ENCODE measurements at regions not wholly inside any gene's neighbourhood (a gene's known extent, or its start where the extent isn't known, plus 50 kb on each side); places are given as distances from the start of the nearest gene placed in this dataset.
"Not testable (repeated sequence)": the region's sequence is repeated elsewhere in the genome, so short reads cannot be mapped to it uniquely, and the experiment has no call there.

- no peaks in the 10 kb centered on the region for H3K36me3 ChIP-seq (ENCODE audit: control insufficient read depth, insufficient read depth, low read length)
- 92 to 100% methylated on average over 2 of the region's 2 CpGs for WGBS, 2 experiments
- no peaks in the 10 kb centered on the region for H3K9me3 ChIP-seq (ENCODE audit: control insufficient read depth, low read length)
- H3K27ac ChIP-seq (ENCODE audit: insufficient read depth, low read depth, low read length, poor library complexity, severe bottlenecking) = no peak overlapping the region
- no peak overlapping the region for H3K4me3 ChIP-seq (ENCODE audit: insufficient read depth, low read depth, low read length)
- H3K27me3 ChIP-seq (ENCODE audit: control insufficient read depth, insufficient read depth, low read length, poor library complexity, severe bottlenecking) = no peaks in the 10 kb centered on the region
- no peaks in the 10 kb centered on the region for H3K4me1 ChIP-seq (ENCODE audit: control insufficient read depth, insufficient read depth, low read length)
These were observed 199.4 kb upstream of the PTGFR start for GRCh38 chr1:78291418-78291817.

DNA sequence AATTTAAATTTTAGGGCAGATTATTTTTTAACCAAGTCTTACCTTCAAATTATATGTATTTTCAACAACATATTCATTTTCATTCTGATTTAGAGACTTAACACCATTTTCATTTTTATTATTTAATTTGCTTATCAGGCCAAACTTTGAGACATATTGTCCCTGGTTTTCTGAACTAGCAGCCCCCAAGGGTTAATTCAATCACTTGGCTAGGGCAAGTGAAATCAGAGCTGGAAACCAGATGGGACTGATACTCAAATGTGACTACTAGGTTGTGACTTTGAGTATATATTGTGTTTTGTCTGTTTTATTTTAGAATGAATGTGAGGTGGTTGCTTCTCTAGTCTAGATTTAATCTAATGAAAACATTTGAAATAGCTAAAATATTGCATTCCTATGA, 198.9 kb upstream of the PTGFR start:
- Histone ChIP-seq H3K27ac (ENCODE audit: insufficient read depth, low read depth, low read length, poor library complexity, severe bottlenecking) (no peak overlapping the region), H3K36me3 (ENCODE audit: control insufficient read depth, insufficient read depth, low read length) (no peaks in the 10 kb centered on the region), H3K4me3 (ENCODE audit: insufficient read depth, low read depth, low read length) (no peak overlapping the region), H3K4me1 (ENCODE audit: control insufficient read depth, insufficient read depth, low read length) (no peaks in the 10 kb centered on the region), H3K27me3 (ENCODE audit: control insufficient read depth, insufficient read depth, low read length, poor library complexity, severe bottlenecking) (no peaks in the 10 kb centered on the region), H3K9me3 (ENCODE audit: control insufficient read depth, low read length) (no peaks in the 10 kb centered on the region)

DNA sequence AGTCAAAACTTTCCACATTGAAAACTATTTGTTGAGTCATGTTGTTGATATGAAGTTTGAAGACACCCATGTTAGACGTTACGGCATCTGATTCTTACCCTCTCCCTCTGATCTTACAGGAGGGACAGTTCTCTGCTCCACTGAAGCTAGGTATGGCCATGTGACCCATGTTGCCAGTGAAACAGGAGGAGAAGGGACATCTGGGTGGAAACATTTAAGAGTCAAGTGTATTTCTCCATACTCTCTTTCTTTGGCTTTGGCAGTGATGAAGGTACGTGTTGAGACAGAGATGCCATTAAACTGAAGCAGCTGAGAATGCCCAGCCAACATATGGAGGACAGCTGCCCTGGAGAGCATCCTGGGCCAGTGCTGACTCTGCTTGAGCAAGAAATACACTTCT, 198.4 kb upstream of the PTGFR start:
- Histone ChIP-seq H3K27ac (ENCODE audit: insufficient read depth, low read depth, low read length, poor library complexity, severe bottlenecking) (no peak overlapping the region), H3K4me1 (ENCODE audit: control insufficient read depth, insufficient read depth, low read length) (no peaks in the 10 kb centered on the region), H3K4me3 (ENCODE audit: insufficient read depth, low read depth, low read length) (no peak overlapping the region), H3K36me3 (ENCODE audit: control insufficient read depth, insufficient read depth, low read length) (no peaks in the 10 kb centered on the region), H3K9me3 (ENCODE audit: control insufficient read depth, low read length) (no peaks in the 10 kb centered on the region), H3K27me3 (ENCODE audit: control insufficient read depth, insufficient read depth, low read length, poor library complexity, severe bottlenecking) (no peaks in the 10 kb centered on the region)
- WGBS, 2 experiments = 98% methylated on average over 3 of the region's 3 CpGs

- H3K4me1 ChIP-seq (ENCODE audit: control insufficient read depth, insufficient read depth, low read length) = no peaks in the 10 kb centered on the region
- no peak overlapping the region for H3K4me3 ChIP-seq (ENCODE audit: insufficient read depth, low read depth, low read length)
- WGBS, 2 experiments = 94 to 97% methylated on average over 4 of the region's 4 CpGs
- no peaks in the 10 kb centered on the region for H3K9me3 ChIP-seq (ENCODE audit: control insufficient read depth, low read length)
- no peak overlapping the region for H3K27ac ChIP-seq (ENCODE audit: insufficient read depth, low read depth, low read length, poor library complexity, severe bottlenecking)
- H3K27me3 ChIP-seq (ENCODE audit: control insufficient read depth, insufficient read depth, low read length, poor library complexity, severe bottlenecking) = no peaks in the 10 kb centered on the region
- H3K36me3 ChIP-seq (ENCODE audit: control insufficient read depth, insufficient read depth, low read length) = no peaks in the 10 kb centered on the region
These were observed 192.9 kb upstream of the PTGFR start for GRCh38 chr1:78297836-78298235.

DNA sequence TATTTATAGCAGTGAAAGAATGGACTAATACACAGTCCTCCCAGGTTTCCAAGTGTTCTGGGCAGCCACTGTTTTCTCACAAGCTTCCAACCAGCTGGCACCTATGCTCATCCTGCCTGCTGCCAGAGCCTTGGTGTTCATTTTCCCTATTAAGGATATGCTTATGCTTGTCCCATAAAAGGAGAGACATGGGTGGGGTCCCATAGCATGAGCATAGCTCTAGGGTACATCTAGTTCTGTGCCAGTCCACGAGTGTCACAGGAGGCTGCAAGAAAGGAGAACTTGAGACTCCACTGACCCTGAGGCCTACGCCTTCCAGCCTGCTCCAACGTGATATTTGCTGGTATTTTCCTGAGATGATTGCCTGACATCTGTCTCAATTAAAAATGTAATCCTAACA, 192.4 kb upstream of the PTGFR start:
- no peaks in the 10 kb centered on the region for H3K36me3 ChIP-seq (ENCODE audit: control insufficient read depth, insufficient read depth, low read length)
- no peaks in the 10 kb centered on the region for H3K9me3 ChIP-seq (ENCODE audit: control insufficient read depth, low read length)
- no peaks in the 10 kb centered on the region for H3K4me1 ChIP-seq (ENCODE audit: control insufficient read depth, insufficient read depth, low read length)
- H3K4me3 ChIP-seq (ENCODE audit: insufficient read depth, low read depth, low read length) = no peak overlapping the region
- no peak overlapping the region for H3K27ac ChIP-seq (ENCODE audit: insufficient read depth, low read depth, low read length, poor library complexity, severe bottlenecking)
- no peaks in the 10 kb centered on the region for H3K27me3 ChIP-seq (ENCODE audit: control insufficient read depth, insufficient read depth, low read length, poor library complexity, severe bottlenecking)
- WGBS, 2 experiments = 76 to 82% methylated on average over 3 of the region's 3 CpGs

- Histone ChIP-seq H3K27ac (ENCODE audit: insufficient read depth, low read depth, low read length, poor library complexity, severe bottlenecking) (no peak overlapping the region), H3K4me1 (ENCODE audit: control insufficient read depth, insufficient read depth, low read length) (no peaks in the 10 kb centered on the region), H3K36me3 (ENCODE audit: control insufficient read depth, insufficient read depth, low read length) (no peaks in the 10 kb centered on the region), H3K27me3 (ENCODE audit: control insufficient read depth, insufficient read depth, low read length, poor library complexity, severe bottlenecking) (no peaks in the 10 kb centered on the region), H3K4me3 (ENCODE audit: insufficient read depth, low read depth, low read length) (no peak overlapping the region), H3K9me3 (ENCODE audit: control insufficient read depth, low read length) (no peaks in the 10 kb centered on the region)
- WGBS, 2 experiments = 92 to 96% methylated on average over 5 of the region's 5 CpGs
These were observed 189.6 kb upstream of the PTGFR start for GRCh38 chr1:78301141-78301540.

- Histone ChIP-seq H3K36me3 (ENCODE audit: control insufficient read depth, insufficient read depth, low read length) (no peaks in the 10 kb centered on the region), H3K4me3 (ENCODE audit: insufficient read depth, low read depth, low read length) (no peak overlapping the region), H3K27me3 (ENCODE audit: control insufficient read depth, insufficient read depth, low read length, poor library complexity, severe bottlenecking) (no peaks in the 10 kb centered on the region), H3K4me1 (ENCODE audit: control insufficient read depth, insufficient read depth, low read length) (no peaks in the 10 kb centered on the region), H3K9me3 (ENCODE audit: control insufficient read depth, low read length) (no peaks in the 10 kb centered on the region), H3K27ac (ENCODE audit: insufficient read depth, low read depth, low read length, poor library complexity, severe bottlenecking) (no peak overlapping the region)
- WGBS, 2 experiments = 72 to 74% methylated on average over 2 of the region's 2 CpGs
These were observed 187.2 kb upstream of the PTGFR start for GRCh38 chr1:78303620-78304019.

DNA sequence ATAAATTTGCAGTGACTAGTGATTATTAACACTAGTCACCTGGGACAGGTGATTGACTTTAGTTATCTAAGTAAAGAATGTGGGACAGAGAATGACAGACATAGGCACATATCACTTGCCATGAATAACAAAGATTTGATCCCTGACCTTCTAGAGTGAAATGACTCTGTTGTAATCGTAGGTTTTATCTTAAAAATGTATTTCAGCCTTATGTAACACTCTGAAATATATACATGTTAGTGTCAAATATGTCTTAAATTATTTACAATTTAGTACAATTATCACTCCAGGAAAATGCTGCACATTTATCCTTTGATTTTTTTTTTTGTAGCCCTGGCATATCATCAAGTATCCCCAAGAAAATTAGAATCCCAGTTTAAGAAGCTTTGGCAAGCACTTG, 186.4 kb upstream of the PTGFR start:
- Histone ChIP-seq H3K27ac (ENCODE audit: insufficient read depth, low read depth, low read length, poor library complexity, severe bottlenecking) (no peak overlapping the region), H3K36me3 (ENCODE audit: control insufficient read depth, insufficient read depth, low read length) (no peaks in the 10 kb centered on the region), H3K27me3 (ENCODE audit: control insufficient read depth, insufficient read depth, low read length, poor library complexity, severe bottlenecking) (no peaks in the 10 kb centered on the region), H3K4me1 (ENCODE audit: control insufficient read depth, insufficient read depth, low read length) (no peaks in the 10 kb centered on the region), H3K9me3 (ENCODE audit: control insufficient read depth, low read length) (no peaks in the 10 kb centered on the region), H3K4me3 (ENCODE audit: insufficient read depth, low read depth, low read length) (no peak overlapping the region)
- no CpG with 5 or more reads among the region's 1 CpG for WGBS, 2 experiments

DNA sequence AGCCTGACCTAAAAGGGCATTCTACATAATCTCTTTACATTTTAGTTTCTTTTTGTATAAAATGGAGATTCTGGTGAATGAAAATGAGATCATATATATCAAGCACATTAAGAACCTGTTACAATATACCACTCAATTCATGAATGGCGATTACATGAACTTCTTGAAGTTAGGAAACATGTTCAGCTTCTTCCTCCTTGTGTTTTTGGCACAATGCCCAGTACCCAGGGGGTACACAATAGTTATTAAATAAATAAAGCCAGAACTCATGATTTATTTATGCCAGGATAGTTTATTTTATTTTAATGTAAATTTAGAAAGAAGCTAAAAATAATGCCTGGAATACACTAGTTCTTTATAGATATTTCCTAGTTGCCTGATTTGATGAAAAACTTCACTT, 186.0 kb upstream of the PTGFR start:
- Histone ChIP-seq H3K27me3 (ENCODE audit: control insufficient read depth, insufficient read depth, low read length, poor library complexity, severe bottlenecking) (no peaks in the 10 kb centered on the region), H3K9me3 (ENCODE audit: control insufficient read depth, low read length) (no peaks in the 10 kb centered on the region), H3K4me1 (ENCODE audit: control insufficient read depth, insufficient read depth, low read length) (no peaks in the 10 kb centered on the region), H3K4me3 (ENCODE audit: insufficient read depth, low read depth, low read length) (no peak overlapping the region), H3K36me3 (ENCODE audit: control insufficient read depth, insufficient read depth, low read length) (no peaks in the 10 kb centered on the region), H3K27ac (ENCODE audit: insufficient read depth, low read depth, low read length, poor library complexity, severe bottlenecking) (no peak overlapping the region)
- 100% methylated on average over 1 of the region's 1 CpG for WGBS, 2 experiments

DNA sequence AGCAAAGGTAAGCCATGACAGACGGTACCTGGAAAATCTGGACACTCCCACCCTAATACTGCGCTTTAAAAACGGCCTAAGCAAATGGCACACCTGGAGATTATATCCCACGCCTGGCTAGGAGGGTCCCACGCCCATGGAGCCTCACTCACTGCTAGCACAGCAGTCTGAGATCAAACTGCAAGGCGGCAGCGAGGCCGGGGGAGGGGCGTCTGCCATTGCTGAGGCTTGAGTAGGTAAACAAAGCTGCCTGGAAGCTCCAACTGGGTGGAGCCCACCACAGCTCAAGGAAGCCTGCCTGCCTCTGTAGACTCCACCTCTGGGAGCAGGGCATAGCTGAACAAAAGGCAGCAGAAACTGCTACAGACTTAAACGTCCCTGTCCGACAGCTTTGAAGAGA, 180.5 kb upstream of the PTGFR start:
- not testable (repeated sequence) for H3K27me3 ChIP-seq (ENCODE audit: control insufficient read depth, insufficient read depth, low read length, poor library complexity, severe bottlenecking); H3K36me3 ChIP-seq (ENCODE audit: control insufficient read depth, insufficient read depth, low read length); H3K27ac ChIP-seq (ENCODE audit: insufficient read depth, low read depth, low read length, poor library complexity, severe bottlenecking); H3K4me1 ChIP-seq (ENCODE audit: control insufficient read depth, insufficient read depth, low read length); H3K9me3 ChIP-seq (ENCODE audit: control insufficient read depth, low read length); H3K4me3 ChIP-seq (ENCODE audit: insufficient read depth, low read depth, low read length)
- 83 to 86% methylated on average over 11 of the region's 11 CpGs for WGBS, 2 experiments

DNA sequence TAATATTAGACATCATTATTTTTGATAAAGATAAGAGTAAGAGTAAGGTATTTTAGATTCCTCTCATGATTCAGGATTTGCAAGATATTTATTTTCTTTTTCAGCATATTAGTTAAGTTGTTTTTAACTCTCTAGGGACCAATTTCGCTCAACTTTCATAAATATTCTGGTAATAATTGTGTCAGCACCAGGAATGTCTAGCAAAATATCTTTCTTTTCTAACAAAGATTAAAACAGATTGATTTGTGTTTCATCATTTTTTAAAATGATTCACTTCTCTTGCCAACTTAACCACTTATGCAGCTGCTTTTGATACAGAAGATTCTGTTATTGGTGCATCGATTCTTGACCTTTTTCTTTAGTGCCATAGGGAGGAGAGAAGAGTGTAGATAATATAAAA, 172.8 kb upstream of the PTGFR start:
- Histone ChIP-seq H3K4me3 (ENCODE audit: insufficient read depth, low read depth, low read length) (no peak overlapping the region), H3K27me3 (ENCODE audit: control insufficient read depth, insufficient read depth, low read length, poor library complexity, severe bottlenecking) (no peaks in the 10 kb centered on the region), H3K9me3 (ENCODE audit: control insufficient read depth, low read length) (no peaks in the 10 kb centered on the region), H3K27ac (ENCODE audit: insufficient read depth, low read depth, low read length, poor library complexity, severe bottlenecking) (no peak overlapping the region), H3K36me3 (ENCODE audit: control insufficient read depth, insufficient read depth, low read length) (no peaks in the 10 kb centered on the region), H3K4me1 (ENCODE audit: control insufficient read depth, insufficient read depth, low read length) (no peaks in the 10 kb centered on the region)
- WGBS, 2 experiments = 71% methylated on average over 1 of the region's 2 CpGs; no CpG with 5 or more reads in 1 of the 2 experiments

Measured in ectodermal cell (in vitro differentiated cells).